ENCODE measurements at regions not wholly inside any gene's neighbourhood (a gene's known extent, or its start where the extent isn't known, plus 50 kb on each side); places are given as distances from the start of the nearest gene placed in this dataset.

DNA sequence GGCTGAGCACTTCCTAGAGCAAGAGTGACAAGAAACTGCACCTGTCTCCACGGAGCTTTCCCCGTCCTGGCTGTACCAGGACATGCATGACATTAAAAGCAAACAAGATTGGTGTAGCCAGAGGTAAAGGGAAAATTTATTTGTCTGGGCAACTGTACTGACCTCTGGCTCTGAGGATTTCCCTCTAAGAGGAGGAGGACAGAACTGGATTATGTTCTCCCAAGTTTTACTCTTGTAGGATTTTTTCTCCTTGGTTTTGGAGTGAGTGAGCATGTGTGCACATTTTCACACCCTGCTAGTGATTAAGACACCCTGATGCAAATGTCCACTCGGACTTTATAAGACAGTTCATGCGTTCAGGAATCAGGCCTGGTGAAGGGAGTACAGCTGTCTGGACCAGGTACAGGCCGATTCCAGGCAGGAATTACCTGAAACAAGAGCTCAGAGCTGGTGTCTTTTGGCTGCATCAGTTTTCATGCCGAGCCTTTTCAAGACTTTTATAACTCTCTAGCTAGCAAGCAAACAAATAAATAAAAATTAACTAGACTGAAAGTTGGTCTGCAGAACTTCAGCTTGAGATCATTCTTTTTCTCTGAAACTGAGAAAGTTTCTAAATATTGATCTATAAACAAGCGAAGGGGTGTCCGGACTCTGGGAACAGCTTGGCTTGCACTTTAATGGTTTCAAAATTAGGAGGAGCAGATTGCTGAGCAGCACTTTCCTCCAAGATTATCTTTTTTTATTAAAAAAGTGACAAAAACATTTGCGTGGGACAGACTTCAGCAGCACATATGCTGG, 51.3 kb upstream of the SPRY1 start:
- Histone ChIP-seq H3K9me3 (ENCODE audit: control insufficient read depth, low read length) (no peaks in the 10 kb centered on the region), H3K9ac (ENCODE audit: low read length) (no peak overlapping the region), H3K36me3 (ENCODE audit: control insufficient read depth, insufficient read depth, low read length) (no peaks in the 10 kb centered on the region), H3K4me1 (ENCODE audit: control insufficient read depth, insufficient read depth, low read length) (peaks cover 22% of the 10 kb centered on the region), H3K27me3 (ENCODE audit: control insufficient read depth, insufficient read depth, low read length) (no peaks in the 10 kb centered on the region), H3K4me3 (ENCODE audit: low read length) (no peak overlapping the region)

DNA sequence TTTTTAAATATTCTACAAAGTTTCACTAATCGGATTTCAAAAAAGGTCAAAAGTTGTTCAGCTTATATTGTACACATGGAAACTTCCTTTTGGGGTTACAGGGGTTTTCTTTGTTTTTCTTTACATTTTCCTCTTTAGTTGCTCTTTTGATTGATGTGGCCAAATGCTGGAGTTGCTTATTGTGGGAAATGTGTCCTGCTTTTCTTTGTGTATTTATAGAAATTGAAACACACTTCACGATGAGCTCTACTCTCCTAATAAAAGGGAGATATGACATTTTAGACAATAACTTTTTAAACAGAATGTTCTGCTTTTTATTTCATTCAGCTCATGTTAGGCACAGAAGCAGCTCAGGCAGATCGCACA, 50.7 kb upstream of the SPRY1 start:
- Histone ChIP-seq H3K36me3 (ENCODE audit: control insufficient read depth, insufficient read depth, low read length) (no peaks in the 10 kb centered on the region), H3K27me3 (ENCODE audit: control insufficient read depth, insufficient read depth, low read length) (no peaks in the 10 kb centered on the region), H3K9ac (ENCODE audit: low read length) (no peak overlapping the region), H3K4me3 (ENCODE audit: low read length) (no peak overlapping the region), H3K4me1 (ENCODE audit: control insufficient read depth, insufficient read depth, low read length) (peaks cover 21% of the 10 kb centered on the region), H3K9me3 (ENCODE audit: control insufficient read depth, low read length) (no peaks in the 10 kb centered on the region)

DNA sequence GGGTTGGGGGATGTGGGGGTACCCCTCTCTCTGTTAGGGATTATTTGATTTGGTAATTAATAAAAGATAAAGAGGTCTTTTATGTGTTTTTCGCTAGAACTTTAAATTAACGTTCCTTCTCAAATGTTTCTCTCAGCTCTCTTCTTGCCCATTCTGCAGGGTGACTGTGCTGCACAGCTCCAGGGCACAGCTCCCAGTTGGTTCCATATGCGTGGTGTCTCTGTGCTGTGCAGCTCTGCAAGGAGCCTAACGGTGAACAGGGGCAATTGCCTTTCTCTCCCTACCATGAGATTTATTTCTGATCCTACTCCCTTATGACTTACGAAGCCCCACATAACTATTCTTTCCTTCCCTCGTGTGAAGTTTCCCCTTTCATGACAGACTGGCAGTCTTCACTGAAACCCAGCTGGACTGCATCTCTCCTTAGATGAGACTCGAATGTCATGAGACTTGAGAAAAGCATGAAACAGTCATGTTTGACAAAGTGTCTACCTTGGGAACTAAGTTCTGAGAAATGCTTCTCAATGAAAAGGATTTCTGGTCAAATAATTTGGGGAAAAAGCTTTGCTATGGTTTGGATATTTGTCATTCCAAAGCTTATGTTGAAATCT, 50.2 kb upstream of the SPRY1 start:
- H3K9ac ChIP-seq (ENCODE audit: low read length) = no peak overlapping the region

More for the DNA sequence above, 50.2 kb upstream of the SPRY1 start:
- H3K4me1 ChIP-seq (ENCODE audit: control insufficient read depth, insufficient read depth, low read length) = peaks cover 20% of the 10 kb centered on the region
- no peak overlapping the region for H3K4me3 ChIP-seq (ENCODE audit: low read length)
- no peaks in the 10 kb centered on the region for H3K27me3 ChIP-seq (ENCODE audit: control insufficient read depth, insufficient read depth, low read length)
- H3K36me3 ChIP-seq (ENCODE audit: control insufficient read depth, insufficient read depth, low read length) = no peaks in the 10 kb centered on the region
- no peaks in the 10 kb centered on the region for H3K9me3 ChIP-seq (ENCODE audit: control insufficient read depth, low read length)

All from mucosa of stomach (tissue), 1 donor.